Activated CD8-positive, alpha-beta memory T cell treated with anti-CD3 and anti-CD28 coated beads for 36 hours (primary cell): ENCODE measurements at regions not wholly inside any gene's neighbourhood (a gene's known extent, or its start where the extent isn't known, plus 50 kb on each side); places are given as distances from the start of the nearest gene placed in this dataset.

ENCODE experiments used
- CTCF ChIA-PET: fragments of 350-600 bp; sonication (Branson Sonifier 250); formaldehyde crosslinking; loops from one replicate; lab custom pipeline; 2021; ENCODE audit warnings: antibody characterized with exemption; lab: Charles Lee
- POLR2A ChIA-PET: fragments of 350-600 bp; sonication (Branson Sonifier 250); formaldehyde crosslinking; loops from one replicate; lab custom pipeline; 2021; ENCODE audit warnings: antibody characterized with exemption; lab: Charles Lee

DNA sequence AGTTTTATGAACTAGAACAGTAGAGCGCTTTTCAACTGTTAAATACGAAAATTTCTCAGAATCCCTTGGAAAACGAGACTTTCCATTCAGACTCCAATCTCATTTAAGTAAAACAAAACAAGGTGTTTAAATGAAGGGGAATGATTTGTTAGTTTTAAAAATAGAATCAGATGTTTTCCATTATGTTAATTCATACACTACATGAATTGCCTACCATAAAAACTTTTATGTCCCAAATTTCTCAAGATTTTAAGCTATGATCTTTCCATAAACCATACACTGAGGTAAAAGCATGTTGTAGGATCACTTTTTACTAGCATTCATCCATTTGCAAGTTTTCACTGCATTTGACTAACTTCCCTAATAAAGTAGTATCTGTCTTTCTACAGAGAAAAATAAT lies 180.3 kb upstream of the ZP4 start:
- ChIA-PET CTCF (no interaction called here), POLR2A (no interaction called here)

GRCh38 chr1:238063454-238063853 lies 172.7 kb upstream of the ZP4 start:
- CTCF ChIA-PET, result no interaction called here
- POLR2A ChIA-PET, result no interaction called here

DNA sequence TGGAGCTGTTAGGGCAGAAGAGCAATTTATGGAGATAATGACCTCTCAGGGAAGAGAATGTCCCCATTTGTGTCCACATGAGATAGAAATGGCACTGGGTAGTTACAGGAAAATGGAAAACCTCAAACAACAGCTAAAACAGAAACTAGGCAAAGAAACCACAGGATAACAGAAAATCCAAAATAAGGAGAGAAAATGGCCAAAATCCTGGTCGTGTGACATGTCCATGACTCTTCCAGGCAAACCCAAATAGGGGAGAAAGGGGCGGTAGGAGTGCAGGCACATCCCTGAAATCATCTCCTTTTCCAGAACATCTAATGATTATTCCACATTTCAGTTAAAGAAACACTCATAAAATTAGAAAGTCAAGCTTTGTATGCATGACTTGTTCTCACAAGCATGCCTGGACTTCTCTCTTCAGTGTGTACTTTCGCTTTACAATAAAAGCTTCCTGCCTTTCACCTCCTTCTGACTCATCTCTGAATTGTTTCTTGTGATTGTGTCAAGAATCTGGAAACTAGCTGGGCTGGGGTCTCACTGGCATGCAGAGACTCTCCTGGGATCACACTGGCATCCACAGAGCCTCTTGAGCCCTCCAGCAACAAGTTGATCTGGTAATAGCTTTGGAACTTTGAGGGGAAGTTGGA lies 171.4 kb upstream of the ZP4 start:
- ChIA-PET CTCF (no interaction called here), POLR2A (no interaction called here)

DNA sequence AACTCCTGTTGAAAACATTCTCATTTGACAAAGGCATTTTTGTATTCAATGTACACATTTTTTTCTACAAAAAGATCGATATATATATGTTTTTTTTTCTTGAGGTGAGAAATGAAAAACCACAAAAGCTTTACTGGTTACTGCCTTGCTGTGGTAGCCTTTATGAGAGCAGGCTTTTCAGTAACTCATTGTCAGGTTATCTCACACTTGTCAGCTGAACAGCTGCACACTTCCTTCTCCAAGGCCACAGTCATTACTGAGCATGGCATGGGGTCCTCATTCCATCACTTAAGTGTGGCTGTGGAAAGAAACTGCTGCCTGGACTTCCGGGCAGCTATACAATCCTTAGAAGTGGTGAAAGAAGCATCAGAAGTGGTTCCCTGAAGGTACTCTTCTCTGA lies 169.3 kb upstream of the ZP4 start:
- ChIA-PET POLR2A (no interaction called here), CTCF (no interaction called here)

DNA sequence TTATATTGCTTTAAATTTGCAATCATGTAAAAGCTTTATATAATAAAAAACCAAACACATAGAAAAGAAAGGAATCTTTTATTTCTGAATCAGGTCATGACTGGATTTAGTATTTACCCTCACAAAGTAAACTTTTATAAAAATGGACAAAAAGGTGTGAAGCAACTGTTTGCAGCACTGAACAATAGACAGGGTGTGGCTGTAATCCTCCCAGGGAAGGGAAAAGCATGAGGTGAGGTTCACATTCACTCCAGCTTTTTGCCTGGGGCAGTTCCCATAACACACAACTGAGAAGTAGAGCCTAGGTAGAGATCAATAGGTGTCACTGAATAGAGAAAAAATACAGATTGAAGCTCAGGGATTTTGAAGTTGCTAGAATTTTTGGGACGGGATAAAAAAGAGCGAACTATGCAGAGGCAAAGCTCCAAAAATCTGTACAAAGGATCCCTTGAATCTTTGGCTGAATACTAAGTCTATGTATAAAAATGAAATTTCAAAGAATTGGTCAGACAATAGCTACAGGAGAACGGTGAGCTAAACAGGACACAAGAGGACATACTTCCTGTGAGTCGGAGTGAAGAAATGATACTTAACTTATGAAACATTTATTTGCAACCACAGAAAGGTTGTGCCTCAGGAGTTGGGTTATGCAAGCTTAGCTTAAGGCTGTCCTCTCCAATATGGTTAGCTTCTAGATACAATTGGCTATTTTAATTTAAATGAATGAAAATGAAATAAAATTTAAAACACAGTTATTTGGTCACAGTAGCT lies 162.0 kb upstream of the ZP4 start:
- POLR2A ChIA-PET, result no interaction called here
- CTCF ChIA-PET, result no interaction called here

DNA sequence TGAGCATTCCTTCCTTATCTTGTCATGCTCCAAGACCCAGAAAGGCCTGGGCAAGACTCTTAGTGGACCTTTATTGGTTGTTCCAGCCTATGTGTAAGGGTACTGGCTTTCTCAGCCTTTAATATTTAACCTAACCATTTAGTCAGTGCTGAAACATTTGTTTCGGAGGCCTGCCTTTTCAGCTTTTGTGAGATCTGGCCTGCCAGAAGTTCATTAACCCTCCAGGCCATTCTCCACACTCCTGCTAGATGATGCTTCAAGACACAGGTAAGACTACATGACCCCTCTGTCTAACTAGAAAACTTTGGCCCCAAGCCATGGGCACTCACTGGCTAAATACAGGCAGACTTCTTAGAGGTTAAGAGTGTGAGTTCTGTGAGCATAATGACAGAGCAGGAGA lies 138.4 kb upstream of the ZP4 start:
- POLR2A ChIA-PET, result no interaction called here
- CTCF ChIA-PET, result no interaction called here

DNA sequence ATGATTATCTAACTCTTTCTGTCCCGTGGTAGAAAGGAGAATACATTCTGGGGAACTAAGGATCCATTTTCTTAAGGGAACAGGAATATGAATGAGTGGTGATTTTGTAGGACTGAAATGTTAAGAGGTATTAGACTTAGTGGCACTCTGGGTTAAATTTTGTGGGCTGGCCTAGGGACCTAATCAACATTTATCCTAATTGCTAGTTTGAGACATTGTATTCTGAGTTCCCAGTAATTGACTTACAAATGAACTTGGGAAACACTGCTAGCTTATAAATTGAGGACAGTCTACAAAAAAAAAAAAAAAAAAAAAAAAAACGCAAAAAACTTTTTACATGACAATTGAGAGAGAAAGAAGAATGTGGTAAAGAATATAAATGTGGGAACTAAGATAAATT lies 136.6 kb upstream of the ZP4 start:
- CTCF ChIA-PET, result no interaction called here
- POLR2A ChIA-PET, result no interaction called here

DNA sequence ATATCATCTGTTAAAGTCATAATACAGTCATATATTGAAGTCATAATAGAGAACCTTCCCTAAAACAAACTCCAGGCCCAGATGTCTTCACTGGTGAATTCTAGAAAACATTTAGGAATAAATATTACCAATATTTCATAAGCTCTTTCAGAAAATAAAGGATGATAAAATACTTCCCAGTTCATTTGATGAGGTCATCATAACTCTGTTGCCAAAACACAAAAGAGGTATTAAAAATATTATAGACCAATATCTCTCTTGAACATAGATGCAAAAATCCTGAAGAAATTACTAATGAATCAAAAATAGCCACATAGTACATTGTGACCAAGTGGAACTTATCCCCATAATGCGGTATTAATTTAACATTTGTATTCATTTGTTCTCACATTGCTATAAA lies 132.4 kb upstream of the ZP4 start:
- ChIA-PET POLR2A (no interaction called here), CTCF (no interaction called here)

DNA sequence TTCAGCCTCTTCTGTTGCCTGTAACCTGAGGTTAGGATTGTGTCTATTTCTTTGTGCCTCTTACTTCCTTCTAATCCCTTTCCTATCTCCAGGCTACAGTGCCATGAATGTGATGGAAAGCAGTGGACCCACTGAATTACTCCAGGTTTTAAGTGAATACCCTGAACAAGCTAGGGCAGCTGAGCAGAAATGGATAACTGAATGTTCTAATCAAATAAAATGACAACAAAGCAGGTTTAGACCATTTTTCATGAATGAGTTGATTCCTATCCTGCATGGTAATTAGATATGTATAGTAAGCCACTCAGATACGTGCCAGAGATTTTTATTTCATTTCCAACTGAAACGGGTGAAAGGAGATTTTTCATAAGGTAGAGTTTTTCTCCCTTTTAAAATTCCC lies 127.5 kb upstream of the ZP4 start:
- POLR2A ChIA-PET, result no interaction called here
- CTCF ChIA-PET, result no interaction called here

GRCh38 chr1:238006779-238007178 lies 116.1 kb upstream of the ZP4 start:
- CTCF ChIA-PET, result no interaction called here
- POLR2A ChIA-PET, result no interaction called here

- ChIA-PET CTCF (no interaction called here), POLR2A (no interaction called here)
These were observed 114.4 kb upstream of the ZP4 start for GRCh38 chr1:238005116-238005515.

DNA sequence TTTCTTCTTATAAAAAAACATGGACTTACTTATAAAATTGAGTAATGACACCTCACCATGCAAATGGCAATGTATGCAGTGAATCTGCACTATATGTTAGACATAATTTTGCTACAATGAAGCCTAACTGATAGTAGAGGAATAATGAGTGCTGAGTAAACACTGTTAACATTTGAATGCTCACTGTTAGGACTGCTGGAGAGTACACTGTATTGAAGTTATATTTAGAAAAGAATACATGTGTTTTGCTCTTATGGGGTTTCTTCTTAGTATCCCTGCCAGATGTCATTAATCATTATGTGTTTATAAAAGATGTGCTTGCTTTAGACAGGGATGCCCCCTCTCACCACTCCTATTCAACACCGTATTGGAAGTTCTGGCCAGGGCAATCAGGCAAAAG lies 111.1 kb upstream of the ZP4 start:
- POLR2A ChIA-PET, result no interaction called here
- CTCF ChIA-PET, result no interaction called here

GRCh38 chr1:237999426-238000052 lies 108.8 kb upstream of the ZP4 start:
- CTCF ChIA-PET, result no interaction called here
- POLR2A ChIA-PET, result no interaction called here

DNA sequence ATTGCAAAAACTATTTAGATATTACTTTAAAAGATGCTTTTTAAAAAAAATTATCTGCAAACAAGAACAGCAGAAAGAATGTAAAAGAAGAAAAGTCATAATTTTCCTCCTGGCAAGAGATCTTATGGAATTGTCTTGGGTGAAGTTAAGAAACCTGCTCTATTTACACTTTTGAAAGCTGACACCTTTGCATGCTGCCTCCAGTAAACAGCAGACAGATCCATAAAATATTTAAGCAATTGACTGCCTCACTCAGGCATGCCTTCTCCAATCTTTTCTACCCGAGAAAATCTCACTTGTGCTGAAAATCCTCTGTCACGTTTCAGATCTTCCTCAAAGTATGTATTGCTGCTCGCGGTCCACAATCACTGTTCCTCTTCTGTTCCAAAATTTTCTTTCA lies 107.9 kb upstream of the ZP4 start:
- POLR2A ChIA-PET, result no interaction called here
- CTCF ChIA-PET, result no interaction called here

GRCh38 chr1:237983496-237983895 lies 92.8 kb upstream of the ZP4 start:
- ChIA-PET CTCF (no interaction called here), POLR2A (no interaction called here)

DNA sequence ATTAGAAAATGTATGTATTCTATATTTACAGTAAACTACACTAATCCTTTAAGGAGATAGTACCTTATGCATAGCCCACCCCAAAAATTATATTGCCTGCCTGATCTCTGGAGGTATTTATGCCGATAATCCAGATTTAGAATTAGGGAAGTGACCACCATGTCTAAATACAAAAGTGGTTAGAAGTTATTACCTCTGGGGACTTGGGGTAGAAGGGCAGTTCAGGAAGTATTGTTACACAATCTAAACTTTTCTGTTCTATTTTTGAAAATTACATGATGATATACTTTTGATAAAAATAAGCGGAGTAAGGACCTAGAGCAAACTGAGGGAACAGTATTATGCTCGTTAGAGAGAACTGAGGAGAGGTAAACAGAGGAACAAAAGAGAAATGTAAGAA lies 90.5 kb upstream of the ZP4 start:
- ChIA-PET CTCF (no interaction called here), POLR2A (no interaction called here)

DNA sequence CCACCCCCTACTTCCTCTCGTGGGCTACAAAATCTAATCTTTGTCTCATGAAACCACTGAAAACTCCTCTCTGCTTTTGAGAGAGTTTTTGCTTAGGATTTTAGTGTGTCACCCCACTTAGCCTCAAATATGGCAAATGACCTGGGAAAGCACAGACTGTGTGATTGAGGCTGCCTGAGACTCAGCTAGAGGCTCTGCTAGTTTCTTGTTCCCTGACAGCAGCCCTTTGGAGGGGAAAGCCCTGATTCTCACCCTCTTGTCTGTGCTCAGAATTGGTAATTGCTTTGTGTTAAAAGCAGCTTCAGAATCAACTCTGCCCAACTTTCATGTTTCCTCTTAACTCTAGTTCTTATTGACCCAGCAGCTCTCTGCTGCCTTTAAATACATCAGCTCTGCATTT lies 85.6 kb upstream of the ZP4 start:
- POLR2A ChIA-PET, result no interaction called here
- CTCF ChIA-PET, result no interaction called here

GRCh38 chr1:237975903-237976302 lies 85.2 kb upstream of the ZP4 start:
- CTCF ChIA-PET, result no interaction called here
- POLR2A ChIA-PET, result no interaction called here

DNA sequence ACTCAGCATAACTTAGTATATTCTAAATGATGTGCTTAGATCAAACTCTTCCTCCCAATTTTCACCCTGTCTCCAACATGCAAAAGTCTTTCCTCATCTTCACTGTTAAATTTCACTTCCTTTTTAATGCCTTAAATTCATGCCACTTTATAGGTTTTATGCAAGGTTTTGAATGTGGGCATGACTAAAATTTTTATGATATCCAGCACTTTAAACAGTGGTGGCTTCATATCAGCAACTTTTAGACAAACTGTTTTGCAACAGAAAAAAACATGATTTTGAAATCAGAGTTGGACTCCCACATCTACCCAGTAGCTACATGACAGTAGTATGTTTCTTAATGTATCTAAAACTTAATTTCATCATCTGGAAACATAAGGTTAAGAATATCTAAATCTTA lies 84.7 kb upstream of the ZP4 start:
- CTCF ChIA-PET, result no interaction called here
- POLR2A ChIA-PET, result no interaction called here

- ChIA-PET POLR2A (no interaction called here), CTCF (no interaction called here)
These were observed 81.5 kb upstream of the ZP4 start for GRCh38 chr1:237972186-237972585.

- CTCF ChIA-PET, result no interaction called here
- POLR2A ChIA-PET, result no interaction called here
These were observed 72.3 kb upstream of the ZP4 start for GRCh38 chr1:237962985-237963384.
